Lower leg skin (tissue), 4 donors: ENCODE measurements at regions not wholly inside any gene's neighbourhood (a gene's known extent, or its start where the extent isn't known, plus 50 kb on each side); places are given as distances from the start of the nearest gene placed in this dataset.

ENCODE experiments used
- DNase-seq, 2 donors: peaks; one replicate each; pipeline ENCODE4 v3.0.0-alpha.2; 2019; ENCODE audit warnings: low spot score in 2 of 2
- H3K4me3 ChIP-seq: fragments of 200-600 bp; sonication (generic); 2 replicates; pipeline ENCODE4 v1.5.1; 2017; ENCODE audit warnings: mild to moderate bottlenecking, low read depth; ENCODE audit not compliant: poor library complexity, severe bottlenecking
- POLR2A ChIP-seq, 2 donors: fragments of 450-650 bp; IDR thresholded peaks; one replicate each; pipeline ENCODE4 v1.6.1; 2016 to 2017; ENCODE audit warnings: antibody characterized with exemption in 2 of 2, mild to moderate bottlenecking in 1 of 2, moderate library complexity in 1 of 2
- WGBS, 2 donors: methylation state at CpG; one replicate each; pipeline ENCODE4 v1.1.5; 2018; 5-methylcytosine and 5-hydroxymethylcytosine counted together
- intact Hi-C: fragments of 100-400 bp; cut with DNase I; formaldehyde crosslinking; loops from one replicate; pipeline ENCODE4 v1.15.0; 2023; ENCODE audit warnings: low total_unique reads
- TF ChIP-seq, protein P1 (sequence below), 3 donors: fragments of 450-650 bp; IDR thresholded peaks; one replicate each; pipeline ENCODE4 v1.5.1; 2016; ENCODE audit warnings: antibody characterized with exemption in 3 of 3, mild to moderate bottlenecking in 3 of 3, moderate library complexity in 2 of 3

DNA sequence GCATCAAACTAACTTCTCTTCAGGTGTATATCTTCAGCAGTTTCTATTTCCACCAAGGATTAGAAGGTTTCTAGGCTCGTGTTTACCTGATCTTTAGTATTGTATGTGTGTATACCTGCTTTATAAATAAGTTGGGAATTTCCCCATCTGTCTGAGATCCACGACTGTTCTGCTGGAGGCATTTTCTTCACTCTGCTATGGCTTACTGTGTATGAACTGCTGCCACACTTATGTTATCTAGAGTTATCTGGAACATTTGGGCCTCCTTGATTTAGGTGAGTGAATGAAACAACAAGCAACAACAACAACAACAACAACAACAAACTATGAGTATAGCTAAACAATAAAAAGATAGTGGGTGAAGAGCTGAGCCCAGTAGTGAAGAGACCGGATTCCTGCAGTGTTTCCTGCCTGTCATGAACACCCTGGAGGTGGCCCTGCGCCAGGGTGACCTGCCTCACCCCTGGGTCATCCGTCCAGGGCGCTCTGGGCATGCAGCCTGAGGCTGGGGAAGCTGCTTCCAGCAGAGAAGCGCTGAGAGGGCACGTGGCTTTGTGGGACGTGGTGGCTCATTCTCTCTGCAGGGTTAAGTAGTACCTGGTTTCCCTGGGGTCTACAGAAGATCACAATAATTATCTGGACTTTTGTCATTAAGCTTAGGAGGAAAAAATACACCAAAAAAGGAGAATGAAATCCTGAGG, 56.1 kb upstream of the GATA6 start:
- 41 to 43% methylated on average over 9 of the region's 9 CpGs for WGBS, 2 donors
- no peak overlapping the region for H3K4me3 ChIP-seq
- no peak for DNase-seq
- TF ChIP-seq, protein P1, sequence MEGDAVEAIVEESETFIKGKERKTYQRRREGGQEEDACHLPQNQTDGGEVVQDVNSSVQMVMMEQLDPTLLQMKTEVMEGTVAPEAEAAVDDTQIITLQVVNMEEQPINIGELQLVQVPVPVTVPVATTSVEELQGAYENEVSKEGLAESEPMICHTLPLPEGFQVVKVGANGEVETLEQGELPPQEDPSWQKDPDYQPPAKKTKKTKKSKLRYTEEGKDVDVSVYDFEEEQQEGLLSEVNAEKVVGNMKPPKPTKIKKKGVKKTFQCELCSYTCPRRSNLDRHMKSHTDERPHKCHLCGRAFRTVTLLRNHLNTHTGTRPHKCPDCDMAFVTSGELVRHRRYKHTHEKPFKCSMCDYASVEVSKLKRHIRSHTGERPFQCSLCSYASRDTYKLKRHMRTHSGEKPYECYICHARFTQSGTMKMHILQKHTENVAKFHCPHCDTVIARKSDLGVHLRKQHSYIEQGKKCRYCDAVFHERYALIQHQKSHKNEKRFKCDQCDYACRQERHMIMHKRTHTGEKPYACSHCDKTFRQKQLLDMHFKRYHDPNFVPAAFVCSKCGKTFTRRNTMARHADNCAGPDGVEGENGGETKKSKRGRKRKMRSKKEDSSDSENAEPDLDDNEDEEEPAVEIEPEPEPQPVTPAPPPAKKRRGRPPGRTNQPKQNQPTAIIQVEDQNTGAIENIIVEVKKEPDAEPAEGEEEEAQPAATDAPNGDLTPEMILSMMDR (IDR thresholded peaks at IDR 0.05), result no peak
- no peak for TF ChIP-seq POLR2A (IDR thresholded peaks at IDR 0.05)
- intact Hi-C loops, result no loop called here

DNA sequence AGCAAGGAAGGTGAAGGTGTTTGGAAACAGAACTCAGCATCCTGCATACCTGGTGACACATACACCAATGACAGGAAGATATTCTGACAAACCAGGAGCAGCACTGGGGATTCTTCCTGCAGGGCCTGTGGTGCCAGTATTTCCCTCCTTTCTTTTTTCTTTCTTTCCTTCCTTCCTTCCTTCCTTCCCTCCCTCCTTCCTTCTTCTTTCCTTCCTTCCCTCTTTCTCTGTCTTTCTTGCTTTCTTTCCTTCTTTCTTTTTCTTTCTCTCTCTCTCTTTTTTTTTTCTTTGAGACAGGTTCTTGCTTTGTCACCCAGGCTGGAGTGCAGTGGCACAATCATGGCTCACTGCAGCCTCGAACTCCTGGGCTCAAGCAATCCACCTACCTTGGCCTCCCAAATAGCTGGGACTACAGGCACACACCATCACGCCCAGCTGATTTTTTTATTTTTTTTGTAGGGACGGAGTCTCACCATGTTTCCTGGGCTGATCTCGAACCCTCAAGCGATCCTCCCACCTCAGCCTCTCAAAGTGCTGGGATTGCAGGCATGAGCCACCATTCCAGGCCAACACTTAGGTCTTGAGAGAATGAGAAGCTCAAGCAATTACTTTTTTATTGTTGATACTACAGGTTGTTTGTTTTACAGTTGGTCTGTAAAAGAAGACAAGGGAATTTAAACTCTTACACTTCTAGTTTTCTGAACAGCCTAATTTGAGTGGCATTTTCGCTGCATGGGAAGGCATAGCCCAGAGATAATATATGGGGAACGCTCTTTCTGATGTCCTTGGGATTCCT, 54.7 kb upstream of the GATA6 start:
- no peak for DNase-seq
- no peak overlapping the region for H3K4me3 ChIP-seq
- TF ChIP-seq, protein P1 (IDR thresholded peaks at IDR 0.05), result no peak
- no peak for TF ChIP-seq POLR2A (IDR thresholded peaks at IDR 0.05)
- 86 to 91% methylated on average over 7 of the region's 7 CpGs for WGBS, 2 donors
- intact Hi-C loops, result no loop called here

DNA sequence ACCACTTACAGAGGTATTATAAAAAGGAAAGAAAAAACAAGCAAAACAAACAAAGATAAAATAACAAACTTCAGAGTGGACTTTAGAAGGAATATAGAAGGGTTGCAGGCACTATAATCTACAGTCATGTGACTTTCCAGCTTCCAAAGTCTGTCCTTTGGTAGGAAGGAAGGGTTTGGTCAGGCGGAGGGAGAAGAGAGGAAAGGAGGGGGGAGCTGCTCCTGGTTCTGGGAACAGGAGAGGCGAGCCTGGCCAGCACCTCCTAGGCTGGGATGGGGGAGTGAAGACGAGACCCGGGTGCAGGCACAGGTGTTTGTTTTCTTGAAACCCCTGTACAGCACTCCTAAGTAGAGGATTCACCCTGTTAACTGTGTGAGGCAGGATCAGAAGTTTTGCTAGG, 53.8 kb upstream of the GATA6 start:
- no peak for TF ChIP-seq POLR2A (IDR thresholded peaks at IDR 0.05)
- TF ChIP-seq, protein P1 (IDR thresholded peaks at IDR 0.05), result no peak
- no peak overlapping the region for H3K4me3 ChIP-seq
- DNase-seq, result no peak
- WGBS, 2 donors, result 31 to 41% methylated on average over 4 of the region's 4 CpGs
- intact Hi-C loops, result no loop called here
